D721Med (cell line): ENCODE measurements at regions not wholly inside any gene's neighbourhood (a gene's known extent, or its start where the extent isn't known, plus 50 kb on each side); places are given as distances from the start of the nearest gene placed in this dataset.

Experiments used
- DNase-seq: peaks from one replicate; pipeline ENCODE4 v3.0.0; 2011; ENCODE audit warnings: low spot score; ENCODE audit not compliant: insufficient read length
- FAIRE-seq: peaks from 2 replicates; lab custom pipeline; 2011; peaks lifted over from hg19 to GRCh38; lab: Jason Lieb, UNC
- CTCF ChIP-seq: IDR thresholded peaks from 2 replicates; pipeline ENCODE4 v1.5.1; 2012; ENCODE audit warnings: mild to moderate bottlenecking, control low read depth; ENCODE audit not compliant: insufficient read depth; ENCODE audit errors: missing control alignments

GRCh38 chr13:94778986-94779385 is 66.6 kb upstream of the SOX21 start:
- TF ChIP-seq CTCF, result no peak
- DNase-seq (no peak), FAIRE-seq (no peak)

- TF ChIP-seq CTCF, result no peak
- DNase-seq (no peak), FAIRE-seq (no peak)
Observed at GRCh38 chr13:94778585-94778984, 66.2 kb upstream of the SOX21 start.

- TF ChIP-seq CTCF, result no peak
- no peak for FAIRE-seq
- DNase-seq, result no peak
Observed at GRCh38 chr13:94776956-94777355, 64.6 kb upstream of the SOX21 start.

GRCh38 chr13:94776300-94776699 is 64.0 kb upstream of the SOX21 start:
- no peak for TF ChIP-seq CTCF
- FAIRE-seq (no peak), DNase-seq (no peak)

GRCh38 chr13:94765814-94766213 is 53.5 kb upstream of the SOX21 start:
- DNase-seq (no peak), FAIRE-seq (no peak)
- no peak for TF ChIP-seq CTCF

GRCh38 chr13:94764576-94765321 is 52.4 kb upstream of the SOX21 start:
- no peak for TF ChIP-seq CTCF
- FAIRE-seq, result no peak
- no peak for DNase-seq
